H1 (cell line): ENCODE measurements at regions not wholly inside any gene's neighbourhood (a gene's known extent, or its start where the extent isn't known, plus 50 kb on each side); places are given as distances from the start of the nearest gene placed in this dataset.

Experiments
- CTCF ChIA-PET: fragments of 300-600 bp; sonication (Branson Sonifier 250); formaldehyde crosslinking; loops from one replicate; lab custom pipeline; 2021; ENCODE audit not compliant: partially characterized antibody; lab: Charles Lee
- POLR2A ChIA-PET: fragments of 300-600 bp; sonication (Branson Sonifier 250); formaldehyde crosslinking; loops from one replicate; lab custom pipeline; 2021; ENCODE audit warnings: inconsistent platforms; ENCODE audit not compliant: partially characterized antibody; lab: Charles Lee
- DNase-seq, 2 experiments: peaks; one replicate each; pipeline versions ENCODE4 v3.0.0 to v3.0.0-alpha.2; 2010 to 2022; ENCODE audit warnings: low spot score in 2 of 2, low read depth in 1 of 2, mixed read lengths in 1 of 2
- FAIRE-seq: peaks from 2 replicates; lab custom pipeline; 2011; peaks lifted over from hg19 to GRCh38; lab: Jason Lieb, UNC
- H2AFZ ChIP-seq: 2 replicates; pipeline ENCODE4 v1.8.1; 2012; ENCODE audit warnings: low read length, inconsistent platforms
- H2AK5ac ChIP-seq: 2 replicates; pipeline ENCODE4 v1.6.1; 2013; ENCODE audit warnings: low read depth, low read length
- H2BK120ac ChIP-seq: replicated peaks from 2 replicates; pipeline ENCODE3; 2013; ENCODE audit warnings: low read depth, low read length, inconsistent platforms
- H2BK12ac ChIP-seq: 2 replicates; pipeline ENCODE4 v1.6.1; 2013; ENCODE audit warnings: low read depth, low read length
- H2BK15ac ChIP-seq: 2 replicates; pipeline ENCODE4 v1.6.1; 2013; ENCODE audit warnings: low read length
- H2BK20ac ChIP-seq: 2 replicates; pipeline ENCODE4 v1.6.1; 2013; ENCODE audit warnings: low read length
- H2BK5ac ChIP-seq: 2 replicates; pipeline ENCODE4 v1.6.1; 2013; ENCODE audit warnings: low read depth, low read length
- H3K14ac ChIP-seq: 2 replicates; pipeline ENCODE4 v1.6.1; 2013; ENCODE audit warnings: inconsistent platforms; ENCODE audit not compliant: insufficient read length
- H3K18ac ChIP-seq: 2 replicates; pipeline ENCODE4 v1.6.1; 2013; ENCODE audit warnings: low read length; ENCODE audit errors: extremely low read depth
- H3K23ac ChIP-seq: 2 replicates; pipeline ENCODE4 v1.6.1; 2013; ENCODE audit warnings: inconsistent platforms; ENCODE audit not compliant: insufficient read length
- H3K23me2 ChIP-seq: 2 replicates; pipeline ENCODE4 v1.6.1; 2013; ENCODE audit warnings: low read depth, low read length
- H3K27ac ChIP-seq: 2 replicates; pipeline ENCODE4 v1.6.1; 2011; ENCODE audit warnings: low read depth, low read length, inconsistent platforms
- H3K27me3 ChIP-seq, 4 experiments: replicated peaks in 1 of 4; 1 replicate in 1 of 4; 2 replicates in 3 of 4; pipeline versions ENCODE4 v1.6.1 to v1.8.1; 2011 to 2013; ENCODE audit warnings: low read length in 3 of 4, mild to moderate bottlenecking in 3 of 4, inconsistent platforms in 2 of 4, mixed read lengths in 2 of 4, moderate library complexity in 1 of 4; ENCODE audit not compliant: control insufficient read depth in 3 of 4, insufficient read depth in 3 of 4; ENCODE audit errors: extremely low read depth in 1 of 4
- H3K36me3 ChIP-seq, 4 experiments: 2 replicates each; pipeline versions ENCODE4 v1.6.1 to v1.8.1; 2011 to 2013; ENCODE audit warnings: mild to moderate bottlenecking in 4 of 4, low read length in 3 of 4, moderate library complexity in 2 of 4, control low read depth in 1 of 4, inconsistent platforms in 1 of 4; ENCODE audit not compliant: insufficient read depth in 4 of 4, control insufficient read depth in 2 of 4
- H3K4ac ChIP-seq: replicated peaks from 2 replicates; pipeline ENCODE3; 2013; ENCODE audit warnings: low read length, low read depth, mixed read lengths, inconsistent platforms; ENCODE audit not compliant: insufficient read length
- H3K4me1 ChIP-seq, 4 experiments: replicated peaks in 1 of 4; 1 replicate in 1 of 4; 2 replicates in 3 of 4; pipeline versions ENCODE4 v1.6.1 to v1.8.1; 2011 to 2013; ENCODE audit warnings: low read length in 3 of 4, inconsistent platforms in 2 of 4, mixed read lengths in 1 of 4; ENCODE audit not compliant: insufficient read depth in 4 of 4, control insufficient read depth in 3 of 4
- H3K4me2 ChIP-seq, 2 experiments: 2 replicates each; pipeline versions ENCODE4 v1.6.1 to v1.8.1; 2011 to 2013; ENCODE audit warnings: low read depth in 2 of 2, low read length in 2 of 2, control low read depth in 1 of 2, inconsistent platforms in 1 of 2, mild to moderate bottlenecking in 1 of 2; ENCODE audit not compliant: insufficient read depth in 1 of 2
- H3K4me3 ChIP-seq, 4 experiments: fragments of 200-600, 300-600 bp in 1 of 4; sonication (generic), shearing (Covaris generic), sonication (Bioruptor Twin) in 1 of 4; 2 replicates each; pipeline versions ENCODE4 v1.5.1 to v1.8.1; 2011 to 2016; ENCODE audit warnings: low read length in 4 of 4, low read depth in 3 of 4, control low read depth in 2 of 4, inconsistent platforms in 2 of 4, mild to moderate bottlenecking in 2 of 4, mixed read lengths in 1 of 4, moderate library complexity in 1 of 4; ENCODE audit not compliant: insufficient read depth in 2 of 4; ENCODE audit errors: extremely low read depth in 1 of 4
- H3K56ac ChIP-seq: replicated peaks from 2 replicates; pipeline ENCODE3; 2013; ENCODE audit warnings: low read depth, mild to moderate bottlenecking, mixed read lengths, low read length, inconsistent platforms; ENCODE audit not compliant: insufficient read length
- H3K79me1 ChIP-seq: 2 replicates; pipeline ENCODE4 v1.6.1; 2013; ENCODE audit warnings: low read depth, low read length, control low read depth
- H3K79me2 ChIP-seq, 2 experiments: 2 replicates each; pipeline versions ENCODE4 v1.6.1 to v1.8.1; 2012 to 2013; ENCODE audit warnings: low read length in 2 of 2, mild to moderate bottlenecking in 2 of 2, inconsistent platforms in 1 of 2; ENCODE audit not compliant: insufficient read depth in 2 of 2, control insufficient read depth in 1 of 2
- H3K9ac ChIP-seq, 4 experiments: replicated peaks in 1 of 4; 1 replicate in 1 of 4; 2 replicates in 3 of 4; pipeline versions ENCODE4 v1.6.1 to v1.8.1; 2011 to 2013; ENCODE audit warnings: low read depth in 3 of 4, low read length in 3 of 4, control low read depth in 2 of 4, mild to moderate bottlenecking in 2 of 4, moderate library complexity in 2 of 4, inconsistent platforms in 1 of 4; ENCODE audit errors: extremely low read depth in 1 of 4
- H3K9me3 ChIP-seq, 2 experiments: 2 replicates each; pipeline versions ENCODE4 v1.6.1 to v1.8.1; 2012 to 2013; ENCODE audit warnings: mild to moderate bottlenecking in 2 of 2, moderate library complexity in 2 of 2, control low read depth in 1 of 2, inconsistent platforms in 1 of 2, low read depth in 1 of 2, low read length in 1 of 2, mixed read lengths in 1 of 2; ENCODE audit not compliant: insufficient read depth in 2 of 2
- H4K20me1 ChIP-seq, 2 experiments: replicated peaks in 1 of 2; 2 replicates each; pipeline versions ENCODE3 to v1.8.1; 2011 to 2013; ENCODE audit warnings: inconsistent platforms in 2 of 2, low read length in 2 of 2, mild to moderate bottlenecking in 1 of 2; ENCODE audit not compliant: insufficient read depth in 2 of 2, control insufficient read depth in 1 of 2
- H4K5ac ChIP-seq: 2 replicates; pipeline ENCODE4 v1.6.1; 2013; ENCODE audit warnings: low read length, low read depth, mixed read lengths, inconsistent platforms; ENCODE audit not compliant: insufficient read length
- H4K8ac ChIP-seq: 2 replicates; pipeline ENCODE4 v1.8.0; 2013; ENCODE audit warnings: mild to moderate bottlenecking, moderate library complexity, low read length, inconsistent platforms; ENCODE audit not compliant: insufficient read depth; ENCODE audit errors: extremely low read depth
- H4K91ac ChIP-seq: replicated peaks from 2 replicates; pipeline ENCODE3; 2013; ENCODE audit warnings: low read length, mixed read lengths, inconsistent platforms; ENCODE audit not compliant: insufficient read length
- ASH2L ChIP-seq: fragments of 200-600, 300-600 bp; sonication (generic); IDR thresholded peaks from one replicate; pipeline ENCODE4 v1.7.1; 2017; ENCODE audit warnings: low read length
- CTBP2 ChIP-seq: IDR thresholded peaks from 2 replicates; pipeline ENCODE4 v1.7.0; 2011; ENCODE audit warnings: borderline replicate concordance, mild to moderate bottlenecking, moderate library complexity, mixed read lengths, low read length; ENCODE audit not compliant: insufficient read depth, insufficient read length
- FOSL1 ChIP-seq: IDR thresholded peaks from 2 replicates; pipeline ENCODE4 v1.6.1; 2011; ENCODE audit warnings: mild to moderate bottlenecking, low read depth, low read length, moderate library complexity; ENCODE audit not compliant: insufficient read depth
- GTF2F1 ChIP-seq: IDR thresholded peaks from 2 replicates; pipeline ENCODE4 v1.6.1; 2012; ENCODE audit warnings: low read depth, low read length, improper control_type of control experiment, borderline replicate concordance
- HDAC2 ChIP-seq, 2 experiments: fragments of 300-600 bp in 1 of 2; sonication (generic) in 1 of 2; IDR thresholded peaks; 2 replicates each; pipeline ENCODE4 v1.6.1; 2011 to 2012; ENCODE audit warnings: low read depth in 2 of 2, low read length in 2 of 2, mild to moderate bottlenecking in 2 of 2, moderate library complexity in 2 of 2, borderline replicate concordance in 1 of 2, inconsistent platforms in 1 of 2
- MAFK ChIP-seq: IDR thresholded peaks from 2 replicates; pipeline ENCODE4 v1.6.1; 2012; ENCODE audit warnings: low read depth, mild to moderate bottlenecking, improper control_type of control experiment, low read length
- POU5F1 ChIP-seq: IDR thresholded peaks from 2 replicates; pipeline ENCODE4 v1.6.1; 2011; ENCODE audit warnings: low read depth, mild to moderate bottlenecking, low read length, moderate library complexity
- RNF2 ChIP-seq: fragments of 200-900, 300-1000 bp; sonication (generic); IDR thresholded peaks from 2 replicates; pipeline ENCODE4 v1.7.1; 2016; ENCODE audit warnings: borderline replicate concordance, low read depth, mild to moderate bottlenecking, antibody characterized with exemption, low read length; ENCODE audit not compliant: poor library complexity, severe bottlenecking; ENCODE audit errors: missing control alignments
- RXRA ChIP-seq: IDR thresholded peaks from 2 replicates; pipeline ENCODE4 v1.6.1; 2011; ENCODE audit warnings: low read depth, mild to moderate bottlenecking, low read length, moderate library complexity; ENCODE audit not compliant: insufficient read depth
- SIRT6 ChIP-seq: IDR thresholded peaks from one replicate; pipeline ENCODE4 v1.7.1; 2012; ENCODE audit warnings: low read length, inconsistent platforms
- SIX5 ChIP-seq: IDR thresholded peaks from 2 replicates; pipeline ENCODE4 v1.6.1; 2011; ENCODE audit warnings: mild to moderate bottlenecking, low read depth, low read length
- TCF12 ChIP-seq: IDR thresholded peaks from 2 replicates; pipeline ENCODE4 v1.6.1; 2011; ENCODE audit warnings: low read depth, mild to moderate bottlenecking, low read length
- TEAD4 ChIP-seq: IDR thresholded peaks from 2 replicates; pipeline ENCODE4 v1.6.1; 2012; ENCODE audit warnings: low read depth, low read length, inconsistent platforms, mixed read lengths
- WGBS, 2 experiments: shearing (Covaris generic) in 1 of 2; methylation state at CpG; one replicate each; pipeline versions ENCODE4 v1.1.6 to v1.1.7; 2013 to 2015; ENCODE audit warnings: low lambda C conversion rate in 2 of 2, mixed read lengths in 2 of 2, inconsistent platforms in 1 of 2, low coverage in 1 of 2, missing lambda C conversion rate in 1 of 2; ENCODE audit not compliant: insufficient replicate concordance in 2 of 2, insufficient coverage in 1 of 2, insufficient read length in 1 of 2; ENCODE audit errors: extremely low coverage in 1 of 2, missing lambda C conversion rate in 1 of 2; 5-methylcytosine and 5-hydroxymethylcytosine counted together
- TF ChIP-seq, protein P1 (sequence below): IDR thresholded peaks from 2 replicates; pipeline ENCODE4 v1.6.1; 2012; ENCODE audit warnings: inconsistent platforms

DNA sequence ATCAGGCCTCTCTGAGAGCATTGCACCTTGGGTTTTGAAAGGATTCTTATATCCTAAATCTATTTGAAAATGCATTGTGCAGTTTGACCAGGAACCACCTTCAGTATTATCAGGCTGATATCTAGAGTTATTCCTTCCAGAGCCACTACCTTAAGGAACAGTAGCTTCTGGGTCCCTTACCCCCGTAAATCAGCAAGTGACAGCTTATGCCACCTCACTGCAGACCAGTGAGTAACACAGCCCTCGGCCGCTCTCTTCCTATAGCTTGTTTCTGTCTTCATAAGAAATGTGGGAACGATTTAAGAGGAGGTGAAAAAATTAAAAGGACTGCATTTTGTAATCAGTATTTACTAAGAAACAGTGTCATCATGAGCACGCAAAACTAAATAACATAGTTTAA is 584.2 kb downstream of the GALR1 start:
- Histone ChIP-seq H2BK15ac (no peak overlapping the region), H3K4me1 (no peaks in the 10 kb centered on the region; a peak in 1 of 7 replicates), H3K56ac (no peak overlapping the region), H3K9ac (no peak overlapping the region), H2AK5ac (no peak overlapping the region), H4K91ac (no peak overlapping the region), H4K8ac (no peak overlapping the region), H2BK120ac (no peak overlapping the region), H2BK20ac (no peak overlapping the region), H3K4ac (no peak overlapping the region), H3K23ac (no peak overlapping the region), H4K20me1 (no peaks in the 10 kb centered on the region), H2AFZ (no peak overlapping the region), H3K4me2 (no peak overlapping the region), H4K5ac (no peak overlapping the region), H2BK5ac (no peak overlapping the region), H3K27me3 (no peaks in the 10 kb centered on the region), H3K27ac (no peak overlapping the region), H3K4me3 (no peak overlapping the region), H2BK12ac (no peak overlapping the region), H3K9me3 (no peaks in the 10 kb centered on the region), H3K79me2 (no peaks in the 10 kb centered on the region), H3K36me3 (no peaks in the 10 kb centered on the region), H3K14ac (no peak overlapping the region), H3K23me2 (no peaks in the 10 kb centered on the region), H3K18ac (no peak overlapping the region), H3K79me1 (no peaks in the 10 kb centered on the region)
- ChIA-PET POLR2A (no interaction called here), CTCF (interaction anchor here (0.6 kb wide), 1 partner anchor 11 kb away, joined by 3 read pairs; no protein-coding TSS in a partner anchor)
- WGBS, 2 experiments = 89% methylated on average over 5 of the region's 5 CpGs; no CpG with 5 or more reads in 1 of the 2 experiments
- FAIRE-seq (no peak), DNase-seq (no peak)
- TF ChIP-seq FOSL1 = no peak
- no peak for TF ChIP-seq SIX5
- no peak for TF ChIP-seq GTF2F1
- TF ChIP-seq HDAC2 (IDR thresholded peaks at IDR 0.05; ENCODE audit: borderline replicate concordance in 1 of 2, low read depth in 2 of 2, low read length in 2 of 2) = no peak
- TF ChIP-seq RXRA = no peak
- TF ChIP-seq ASH2L = no peak
- no peak for TF ChIP-seq CTBP2
- TF ChIP-seq, protein P1, sequence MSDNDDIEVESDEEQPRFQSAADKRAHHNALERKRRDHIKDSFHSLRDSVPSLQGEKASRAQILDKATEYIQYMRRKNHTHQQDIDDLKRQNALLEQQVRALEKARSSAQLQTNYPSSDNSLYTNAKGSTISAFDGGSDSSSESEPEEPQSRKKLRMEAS = no peak
- TF ChIP-seq SIRT6 = no peak
- TF ChIP-seq POU5F1 = no peak
- no peak for TF ChIP-seq TCF12
- no peak for TF ChIP-seq MAFK
- no peak for TF ChIP-seq RNF2
- no peak for TF ChIP-seq TEAD4
